ENCODE measurements at regions not wholly inside any gene's neighbourhood (a gene's known extent, or its start where the extent isn't known, plus 50 kb on each side); places are given as distances from the start of the nearest gene placed in this dataset.

- TF ChIP-seq CTCF (IDR thresholded peaks at IDR 0.05): no peak
- ATAC-seq: no peak
- intact Hi-C loops (cut with DNase I, micrococcal nuclease): no loop called here
Observed at GRCh38 chr6:103983011-103983410, 876.7 kb downstream of the HACE1 start.

GRCh38 chr6:103982574-103982973, 877.1 kb downstream of the HACE1 start:
- no peaks in the 10 kb centered on the region for H3K4me1 ChIP-seq (ENCODE audit: low read depth)
- no peaks in the 10 kb centered on the region for H3K36me3 ChIP-seq (ENCODE audit: low read depth)
- ATAC-seq (no peak), DNase-seq (no peak)
- H3K9me3 ChIP-seq: no peaks in the 10 kb centered on the region
- H3K4me3 ChIP-seq: no peak overlapping the region
- no peak for TF ChIP-seq CTCF (IDR thresholded peaks at IDR 0.05)
- intact Hi-C loops (cut with DNase I, micrococcal nuclease): no loop called here

More at GRCh38 chr6:103983011-103983410, 876.7 kb downstream of the HACE1 start:
- Histone ChIP-seq H3K9me3 (no peaks in the 10 kb centered on the region), H3K36me3 (ENCODE audit: low read depth) (no peaks in the 10 kb centered on the region), H3K4me1 (ENCODE audit: low read depth) (no peaks in the 10 kb centered on the region), H3K4me3 (no peak overlapping the region)
- no peak for DNase-seq

GRCh38 chr6:103979308-103979707, 880.4 kb downstream of the HACE1 start:
- H3K36me3 ChIP-seq (ENCODE audit: low read depth): no peaks in the 10 kb centered on the region
- no peak for TF ChIP-seq CTCF (IDR thresholded peaks at IDR 0.05)
- no peak overlapping the region for H3K4me3 ChIP-seq
- no peaks in the 10 kb centered on the region for H3K9me3 ChIP-seq
- no peaks in the 10 kb centered on the region for H3K4me1 ChIP-seq (ENCODE audit: low read depth)
- intact Hi-C loops (cut with DNase I, micrococcal nuclease): no loop called here
- no peak for DNase-seq
- no peak for ATAC-seq

- no peak for TF ChIP-seq CTCF (IDR thresholded peaks at IDR 0.05)
- intact Hi-C loops (cut with DNase I, micrococcal nuclease): no loop called here
- no peaks in the 10 kb centered on the region for H3K36me3 ChIP-seq (ENCODE audit: low read depth)
- ATAC-seq (no peak), DNase-seq (no peak)
- H3K9me3 ChIP-seq: no peaks in the 10 kb centered on the region
- no peaks in the 10 kb centered on the region for H3K4me1 ChIP-seq (ENCODE audit: low read depth)
- no peak overlapping the region for H3K4me3 ChIP-seq
Observed at GRCh38 chr6:103937389-103937788, 922.3 kb downstream of the HACE1 start.

GRCh38 chr6:103925317-103925716, 934.4 kb downstream of the HACE1 start:
- no peak overlapping the region for H3K4me3 ChIP-seq
- TF ChIP-seq CTCF (IDR thresholded peaks at IDR 0.05): no peak
- intact Hi-C loops (cut with DNase I, micrococcal nuclease): no loop called here
- no peaks in the 10 kb centered on the region for H3K36me3 ChIP-seq (ENCODE audit: low read depth)
- ATAC-seq (no peak), DNase-seq (no peak)
- no peaks in the 10 kb centered on the region for H3K4me1 ChIP-seq (ENCODE audit: low read depth)
- H3K9me3 ChIP-seq: no peaks in the 10 kb centered on the region

- no peak for DNase-seq
- H3K9me3 ChIP-seq: peaks cover 13% of the 10 kb centered on the region
- TF ChIP-seq CTCF (IDR thresholded peaks at IDR 0.05): no peak
- H3K4me3 ChIP-seq: no peak overlapping the region
- intact Hi-C loops (cut with DNase I, micrococcal nuclease): no loop called here
- no peaks in the 10 kb centered on the region for H3K36me3 ChIP-seq (ENCODE audit: low read depth)
- ATAC-seq: no peak
- H3K4me1 ChIP-seq (ENCODE audit: low read depth): no peaks in the 10 kb centered on the region
Observed at GRCh38 chr6:103910018-103910417, 949.7 kb downstream of the HACE1 start.

Measured in mucosa of descending colon (tissue), 3 donors.